ENCODE measurements at regions not wholly inside any gene's neighbourhood (a gene's known extent, or its start where the extent isn't known, plus 50 kb on each side); places are given as distances from the start of the nearest gene placed in this dataset.

DNA sequence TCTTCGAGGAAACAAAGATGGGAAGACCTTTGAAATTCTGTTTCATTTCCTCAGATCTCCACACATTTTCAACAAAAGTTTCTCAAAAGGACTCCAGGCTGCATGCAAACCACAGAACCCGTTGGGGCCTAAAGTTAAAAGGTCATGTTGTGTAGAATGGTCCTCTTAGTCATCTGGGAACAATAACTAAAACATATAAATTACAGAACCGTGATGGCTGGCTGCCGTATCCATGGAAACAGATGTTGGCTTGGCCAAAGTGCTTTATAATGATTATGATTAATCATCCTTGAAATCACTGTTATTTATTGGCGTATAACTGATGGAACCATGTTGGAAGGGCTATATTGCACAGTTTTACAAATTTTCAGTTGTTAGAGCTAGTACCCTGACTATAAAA lies 182.8 kb upstream of the CRIM1 start:
- no TSS peak for BruUV-seq (replicated peaks)
- CTCF ChIA-PET: no interaction called here
- H2AFZ ChIP-seq (ENCODE audit: low read length): no peak overlapping the region
- H3F3A ChIP-seq (ENCODE audit: low read length, unreplicated experiment): no peaks in the 10 kb centered on the region
- H3K36me3 ChIP-seq (ENCODE audit: low read depth, low read length): no peaks in the 10 kb centered on the region
- H4K20me1 ChIP-seq (ENCODE audit: low read length): no peaks in the 10 kb centered on the region
- POLR2A ChIA-PET (ENCODE audit: unreplicated experiment): no interaction called here
- no peak overlapping the region for H3K4me3 ChIP-seq (ENCODE audit: low read length)
- DNase-seq (no peak), ATAC-seq (no peak)
- H3K4me2 ChIP-seq (ENCODE audit: low read length): no peak overlapping the region
- intact Hi-C loops (cut with micrococcal nuclease): no loop called here
- H3K79me2 ChIP-seq (ENCODE audit: low read length): no peaks in the 10 kb centered on the region
- H3K27me3 ChIP-seq (ENCODE audit: low read length): peaks cover 9% of the 10 kb centered on the region; the same call in 1 of the 2 replicates
- no peak overlapping the region for H3K9ac ChIP-seq (ENCODE audit: low read length)
- H3K9me2 ChIP-seq (replicated peaks; ENCODE audit: low read length): no peaks in the 10 kb centered on the region
- no peaks in the 10 kb centered on the region for H3K4me1 ChIP-seq (ENCODE audit: insufficient read depth, low read length)
- H3K9me3 ChIP-seq (ENCODE audit: low read length): no peaks in the 10 kb centered on the region
- TF ChIP-seq, protein P1, sequence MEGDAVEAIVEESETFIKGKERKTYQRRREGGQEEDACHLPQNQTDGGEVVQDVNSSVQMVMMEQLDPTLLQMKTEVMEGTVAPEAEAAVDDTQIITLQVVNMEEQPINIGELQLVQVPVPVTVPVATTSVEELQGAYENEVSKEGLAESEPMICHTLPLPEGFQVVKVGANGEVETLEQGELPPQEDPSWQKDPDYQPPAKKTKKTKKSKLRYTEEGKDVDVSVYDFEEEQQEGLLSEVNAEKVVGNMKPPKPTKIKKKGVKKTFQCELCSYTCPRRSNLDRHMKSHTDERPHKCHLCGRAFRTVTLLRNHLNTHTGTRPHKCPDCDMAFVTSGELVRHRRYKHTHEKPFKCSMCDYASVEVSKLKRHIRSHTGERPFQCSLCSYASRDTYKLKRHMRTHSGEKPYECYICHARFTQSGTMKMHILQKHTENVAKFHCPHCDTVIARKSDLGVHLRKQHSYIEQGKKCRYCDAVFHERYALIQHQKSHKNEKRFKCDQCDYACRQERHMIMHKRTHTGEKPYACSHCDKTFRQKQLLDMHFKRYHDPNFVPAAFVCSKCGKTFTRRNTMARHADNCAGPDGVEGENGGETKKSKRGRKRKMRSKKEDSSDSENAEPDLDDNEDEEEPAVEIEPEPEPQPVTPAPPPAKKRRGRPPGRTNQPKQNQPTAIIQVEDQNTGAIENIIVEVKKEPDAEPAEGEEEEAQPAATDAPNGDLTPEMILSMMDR (conservative IDR thresholded peaks at IDR 0.05; ENCODE audit: low read depth, low read length): no peak
- TF ChIP-seq EZH2 (IDR thresholded peaks at IDR 0.05; ENCODE audit: low read length, unreplicated experiment): no peak
- no peak for TF ChIP-seq EZH2phosphoT487 (IDR thresholded peaks at IDR 0.05; ENCODE audit: borderline replicate concordance, low read length)
- H3K27ac ChIP-seq (ENCODE audit: low read length): no peak overlapping the region

DNA sequence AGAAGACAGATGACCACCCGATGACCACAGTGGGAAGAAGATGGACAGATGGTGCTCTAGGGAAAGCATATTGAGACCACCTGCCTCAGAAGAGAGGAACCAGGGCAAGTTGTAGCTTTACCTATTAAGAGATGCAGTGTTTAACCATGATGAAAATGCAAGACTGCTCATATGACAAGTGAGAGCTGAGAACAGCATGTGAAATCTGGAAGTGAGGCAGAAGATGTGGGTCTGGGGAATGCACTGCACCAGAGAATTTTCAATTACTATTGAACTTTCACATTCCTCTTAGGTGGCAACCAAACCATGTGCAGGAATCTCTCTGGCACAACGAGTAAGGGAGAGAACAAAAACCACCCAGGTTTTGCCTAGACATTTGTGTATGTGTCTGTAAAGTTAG lies 184.8 kb upstream of the CRIM1 start:
- no peaks in the 10 kb centered on the region for H3K36me3 ChIP-seq (ENCODE audit: low read depth, low read length)
- ChIA-PET POLR2A (ENCODE audit: unreplicated experiment) (no interaction called here), CTCF (no interaction called here)
- H3K27ac ChIP-seq (ENCODE audit: low read length): no peak overlapping the region
- H3K4me1 ChIP-seq (ENCODE audit: insufficient read depth, low read length): no peaks in the 10 kb centered on the region
- H3K9me3 ChIP-seq (ENCODE audit: low read length): no peaks in the 10 kb centered on the region
- no peak for ATAC-seq
- H4K20me1 ChIP-seq (ENCODE audit: low read length): no peaks in the 10 kb centered on the region
- H3K9ac ChIP-seq (ENCODE audit: low read length): no peak overlapping the region
- H3K4me2 ChIP-seq (ENCODE audit: low read length): no peak overlapping the region
- no peaks in the 10 kb centered on the region for H3K79me2 ChIP-seq (ENCODE audit: low read length)
- BruUV-seq (replicated peaks): no TSS peak
- H3K27me3 ChIP-seq (ENCODE audit: low read length): peaks cover 12% of the 10 kb centered on the region; the same call in 1 of the 2 replicates
- no peak overlapping the region for H3K4me3 ChIP-seq (ENCODE audit: low read length)
- H2AFZ ChIP-seq (ENCODE audit: low read length): no peak overlapping the region
- DNase-seq: no peak
- no peaks in the 10 kb centered on the region for H3F3A ChIP-seq (ENCODE audit: low read length, unreplicated experiment)
- TF ChIP-seq EZH2phosphoT487 (IDR thresholded peaks at IDR 0.05; ENCODE audit: borderline replicate concordance, low read length) (no peak), EZH2 (IDR thresholded peaks at IDR 0.05; ENCODE audit: low read length, unreplicated experiment) (no peak)
- TF ChIP-seq, protein P1 (conservative IDR thresholded peaks at IDR 0.05; ENCODE audit: low read depth, low read length): no peak
- intact Hi-C loops (cut with micrococcal nuclease): no loop called here
- no peaks in the 10 kb centered on the region for H3K9me2 ChIP-seq (replicated peaks; ENCODE audit: low read length)

DNA sequence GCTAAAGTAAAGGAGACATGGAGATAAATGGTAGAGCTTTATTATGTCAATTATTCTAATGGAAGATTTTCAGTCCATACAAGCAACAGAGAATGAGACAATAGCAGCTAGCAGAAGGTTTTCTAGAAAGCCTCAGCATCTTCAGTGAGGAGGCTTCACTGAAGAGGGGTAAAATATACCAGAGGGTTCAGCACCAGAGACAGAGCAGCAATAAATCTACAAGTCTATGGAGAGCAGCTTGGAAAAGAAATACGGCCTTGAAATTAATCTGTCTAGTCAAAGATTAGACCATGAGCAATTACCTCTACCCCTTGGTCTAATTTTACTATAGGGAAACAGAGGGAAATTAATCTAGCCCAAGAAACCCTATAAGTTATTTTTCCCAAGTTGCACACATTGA lies 185.7 kb upstream of the CRIM1 start:
- BruUV-seq (replicated peaks): no TSS peak
- ChIA-PET CTCF (no interaction called here), POLR2A (ENCODE audit: unreplicated experiment) (no interaction called here)
- no peaks in the 10 kb centered on the region for H3K4me1 ChIP-seq (ENCODE audit: insufficient read depth, low read length)
- H3K27ac ChIP-seq (ENCODE audit: low read length): no peak overlapping the region
- H3K79me2 ChIP-seq (ENCODE audit: low read length): no peaks in the 10 kb centered on the region
- no peak overlapping the region for H2AFZ ChIP-seq (ENCODE audit: low read length)
- DNase-seq (no peak), ATAC-seq (no peak)
- TF ChIP-seq EZH2phosphoT487 (IDR thresholded peaks at IDR 0.05; ENCODE audit: borderline replicate concordance, low read length) (no peak), EZH2 (IDR thresholded peaks at IDR 0.05; ENCODE audit: low read length, unreplicated experiment) (no peak)
- TF ChIP-seq, protein P1 (conservative IDR thresholded peaks at IDR 0.05; ENCODE audit: low read depth, low read length): no peak
- no peaks in the 10 kb centered on the region for H3K9me3 ChIP-seq (ENCODE audit: low read length)
- no peaks in the 10 kb centered on the region for H3K9me2 ChIP-seq (replicated peaks; ENCODE audit: low read length)
- H3F3A ChIP-seq (ENCODE audit: low read length, unreplicated experiment): no peaks in the 10 kb centered on the region
- intact Hi-C loops (cut with micrococcal nuclease): no loop called here
- peaks cover 12% of the 10 kb centered on the region; the same call in 1 of the 2 replicates for H3K27me3 ChIP-seq (ENCODE audit: low read length)
- H3K9ac ChIP-seq (ENCODE audit: low read length): no peak overlapping the region
- no peak overlapping the region for H3K4me3 ChIP-seq (ENCODE audit: low read length)
- no peak overlapping the region for H3K4me2 ChIP-seq (ENCODE audit: low read length)
- H4K20me1 ChIP-seq (ENCODE audit: low read length): no peaks in the 10 kb centered on the region
- no peaks in the 10 kb centered on the region for H3K36me3 ChIP-seq (ENCODE audit: low read depth, low read length)
